NCI-H1092 treated with DMSO at 0.1 percent for 48 hours (cell line): ENCODE measurements at regions not wholly inside any gene's neighbourhood (a gene's known extent, or its start where the extent isn't known, plus 50 kb on each side); places are given as distances from the start of the nearest gene placed in this dataset.

Source experiments
- DNase-seq: peaks from one replicate; lab custom pipeline; 2025; lab: John Stamatoyannopoulos, UW

- no peak for DNase-seq
Observed at GRCh38 chr20:57970856-57971255, 257.6 kb downstream of the ANKRD60 start.

GRCh38 chr20:57970116-57970515 lies 258.3 kb downstream of the ANKRD60 start:
- no peak for DNase-seq

- no peak for DNase-seq
Observed at GRCh38 chr20:57968120-57968519, 258.3 kb upstream of the PMEPA1 start.

- DNase-seq = no peak
Observed at GRCh38 chr20:57967364-57967763, 257.5 kb upstream of the PMEPA1 start.

GRCh38 chr20:57966620-57967019 lies 256.8 kb upstream of the PMEPA1 start:
- no peak for DNase-seq

GRCh38 chr20:57965441-57965840 lies 255.6 kb upstream of the PMEPA1 start:
- no peak for DNase-seq

GRCh38 chr20:57964011-57964862 lies 254.4 kb upstream of the PMEPA1 start:
- no peak for DNase-seq

- DNase-seq = no peak
Observed at GRCh38 chr20:57960803-57961575, 251.2 kb upstream of the PMEPA1 start.

GRCh38 chr20:57959589-57959988 lies 249.8 kb upstream of the PMEPA1 start:
- DNase-seq = no peak

GRCh38 chr20:57959018-57959417 lies 249.2 kb upstream of the PMEPA1 start:
- no peak for DNase-seq

- no peak for DNase-seq
Observed at GRCh38 chr20:57958050-57958420, 248.2 kb upstream of the PMEPA1 start.

- no peak for DNase-seq
Observed at GRCh38 chr20:57957411-57958049, 247.7 kb upstream of the PMEPA1 start.

- DNase-seq = no peak
Observed at GRCh38 chr20:57953638-57954037, 243.8 kb upstream of the PMEPA1 start.

- DNase-seq = no peak
Observed at GRCh38 chr20:57952136-57952535, 242.3 kb upstream of the PMEPA1 start.

- no peak for DNase-seq
Observed at GRCh38 chr20:57951549-57951948, 241.7 kb upstream of the PMEPA1 start.

GRCh38 chr20:57950764-57951485 lies 241.1 kb upstream of the PMEPA1 start:
- no peak for DNase-seq

- no peak for DNase-seq
Observed at GRCh38 chr20:57948180-57948955, 238.6 kb upstream of the PMEPA1 start.

- DNase-seq = no peak
Observed at GRCh38 chr20:57947421-57948179, 237.8 kb upstream of the PMEPA1 start.

GRCh38 chr20:57946559-57947315 lies 236.9 kb upstream of the PMEPA1 start:
- DNase-seq = no peak

GRCh38 chr20:57944988-57945387 lies 235.2 kb upstream of the PMEPA1 start:
- no peak for DNase-seq
